SK-N-SH (cell line): ENCODE measurements at regions not wholly inside any gene's neighbourhood (a gene's known extent, or its start where the extent isn't known, plus 50 kb on each side); places are given as distances from the start of the nearest gene placed in this dataset.

ENCODE experiments used
- CTCF ChIP-seq: fragments of 200-600 bp; sonication (generic); IDR thresholded peaks from 2 replicates; pipeline ENCODE4 v1.6.1; 2017; ENCODE audit warnings: antibody characterized with exemption, mild to moderate bottlenecking, moderate library complexity
- POLR2AphosphoS5 ChIP-seq: IDR thresholded peaks from 2 replicates; pipeline ENCODE4 v1.6.1; 2012; ENCODE audit warnings: low read depth, low read length

DNA sequence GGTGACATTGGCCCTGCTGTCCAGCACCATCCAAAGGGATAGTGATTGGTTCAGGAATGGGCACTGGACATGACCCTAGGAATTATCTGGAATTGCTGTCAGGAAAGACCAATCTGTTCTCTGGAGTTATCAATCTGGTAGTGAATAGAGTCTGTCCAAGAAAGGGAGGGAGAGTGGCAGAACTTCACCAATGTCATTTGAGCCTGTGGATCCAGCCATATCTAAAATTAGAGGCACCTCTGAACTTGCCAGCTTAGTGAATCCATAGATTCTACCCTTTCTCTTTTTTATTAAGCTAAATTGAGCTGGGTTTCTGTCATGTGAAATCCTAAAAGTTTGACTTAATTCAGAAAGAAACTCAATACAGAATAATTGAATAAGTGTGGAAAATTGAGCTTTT, 93.9 kb downstream of the NKX2-1 start:
- TF ChIP-seq CTCF (no peak), POLR2AphosphoS5 (no peak)
